Calu3 (cell line): ENCODE measurements at regions not wholly inside any gene's neighbourhood (a gene's known extent, or its start where the extent isn't known, plus 50 kb on each side); places are given as distances from the start of the nearest gene placed in this dataset.
"Not testable (repeated sequence)": the region's sequence is repeated elsewhere in the genome, so short reads cannot be mapped to it uniquely, and the experiment has no call there.

Source experiments
- BruUV-seq: library from RNA; stranded (reverse); fragments of 400-500 nt; replicated peaks from 2 replicates; lab custom pipeline; 2021; lab: Mats Ljungman, UMichigan
- CTCF ChIA-PET: fragments of 300-600 bp; sonication (Branson Sonifier 250); formaldehyde crosslinking; loops from one replicate; lab custom pipeline; 2022; ENCODE audit warnings: antibody characterized with exemption; lab: Charles Lee
- DNase-seq: peaks from one replicate; pipeline ENCODE4 v3.0.0; 2022
- H3K27ac Mint-ChIP-seq: one replicate; pipeline ENCODE4 v1.8.0; 2022; ENCODE audit warnings: mixed read lengths; ENCODE audit not compliant: unreplicated experiment
- H3K27me3 Mint-ChIP-seq: one replicate; pipeline ENCODE4 v1.8.0; 2022; ENCODE audit warnings: mixed read lengths; ENCODE audit not compliant: unreplicated experiment
- H3K36me3 Mint-ChIP-seq: one replicate; pipeline ENCODE4 v1.8.0; 2022; ENCODE audit warnings: mild to moderate bottlenecking, moderate library complexity, mixed read lengths; ENCODE audit not compliant: insufficient read depth, unreplicated experiment
- H3K4me1 Mint-ChIP-seq: one replicate; pipeline ENCODE4 v1.8.0; 2022; ENCODE audit warnings: mild to moderate bottlenecking, low read depth, mixed read lengths; ENCODE audit not compliant: unreplicated experiment
- H3K4me3 Mint-ChIP-seq: one replicate; pipeline ENCODE4 v1.8.0; 2022; ENCODE audit warnings: mild to moderate bottlenecking, low read depth, moderate library complexity, mixed read lengths; ENCODE audit not compliant: unreplicated experiment
- H3K9me3 Mint-ChIP-seq: one replicate; pipeline ENCODE4 v1.8.0; 2022; ENCODE audit warnings: low read depth, mixed read lengths; ENCODE audit not compliant: unreplicated experiment
- intact Hi-C: fragments of 100-400 bp; cut with micrococcal nuclease; formaldehyde crosslinking; loops from one replicate; pipeline ENCODE4 v1.10.0; 2022; ENCODE audit not compliant: unreplicated experiment
- TF ChIP-seq, protein P1 (sequence below): fragments of 200-600 bp; IDR thresholded peaks from one replicate; pipeline ENCODE4 v1.8.0; 2022; ENCODE audit warnings: antibody characterized with exemption; ENCODE audit not compliant: unreplicated experiment

- intact Hi-C loops: no loop called here
- no peak overlapping the region for H3K4me3 Mint-ChIP-seq
- H3K27me3 Mint-ChIP-seq: no peaks in the 10 kb centered on the region
- TF ChIP-seq, protein P1, sequence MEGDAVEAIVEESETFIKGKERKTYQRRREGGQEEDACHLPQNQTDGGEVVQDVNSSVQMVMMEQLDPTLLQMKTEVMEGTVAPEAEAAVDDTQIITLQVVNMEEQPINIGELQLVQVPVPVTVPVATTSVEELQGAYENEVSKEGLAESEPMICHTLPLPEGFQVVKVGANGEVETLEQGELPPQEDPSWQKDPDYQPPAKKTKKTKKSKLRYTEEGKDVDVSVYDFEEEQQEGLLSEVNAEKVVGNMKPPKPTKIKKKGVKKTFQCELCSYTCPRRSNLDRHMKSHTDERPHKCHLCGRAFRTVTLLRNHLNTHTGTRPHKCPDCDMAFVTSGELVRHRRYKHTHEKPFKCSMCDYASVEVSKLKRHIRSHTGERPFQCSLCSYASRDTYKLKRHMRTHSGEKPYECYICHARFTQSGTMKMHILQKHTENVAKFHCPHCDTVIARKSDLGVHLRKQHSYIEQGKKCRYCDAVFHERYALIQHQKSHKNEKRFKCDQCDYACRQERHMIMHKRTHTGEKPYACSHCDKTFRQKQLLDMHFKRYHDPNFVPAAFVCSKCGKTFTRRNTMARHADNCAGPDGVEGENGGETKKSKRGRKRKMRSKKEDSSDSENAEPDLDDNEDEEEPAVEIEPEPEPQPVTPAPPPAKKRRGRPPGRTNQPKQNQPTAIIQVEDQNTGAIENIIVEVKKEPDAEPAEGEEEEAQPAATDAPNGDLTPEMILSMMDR: no peak
- H3K9me3 Mint-ChIP-seq: peaks cover 5% of the 10 kb centered on the region
- CTCF ChIA-PET: interaction anchor here (0.6 to 0.7 kb wide), 3 partner anchors 457 to 1246 kb away, joined by 3 to 4 read pairs (median 3); no protein-coding TSS in a partner anchor
- H3K27ac Mint-ChIP-seq: no peak overlapping the region
- DNase-seq: no peak
- no peaks in the 10 kb centered on the region for H3K36me3 Mint-ChIP-seq
- H3K4me1 Mint-ChIP-seq: no peaks in the 10 kb centered on the region
- no TSS peak for BruUV-seq
Observed at GRCh38 chr11:15675683-15676082, 561.0 kb downstream of the INSC start.

- no peaks in the 10 kb centered on the region for H3K27me3 Mint-ChIP-seq
- CTCF ChIA-PET: no interaction called here
- no peak overlapping the region for H3K4me3 Mint-ChIP-seq
- H3K27ac Mint-ChIP-seq: no peak overlapping the region
- BruUV-seq: no TSS peak
- H3K36me3 Mint-ChIP-seq: no peaks in the 10 kb centered on the region
- no peaks in the 10 kb centered on the region for H3K4me1 Mint-ChIP-seq
- intact Hi-C loops: no loop called here
- no peak for DNase-seq
- H3K9me3 Mint-ChIP-seq: peaks cover 5% of the 10 kb centered on the region
- TF ChIP-seq, protein P1: no peak
Observed at GRCh38 chr11:15677181-15677580, 562.5 kb downstream of the INSC start.

DNA sequence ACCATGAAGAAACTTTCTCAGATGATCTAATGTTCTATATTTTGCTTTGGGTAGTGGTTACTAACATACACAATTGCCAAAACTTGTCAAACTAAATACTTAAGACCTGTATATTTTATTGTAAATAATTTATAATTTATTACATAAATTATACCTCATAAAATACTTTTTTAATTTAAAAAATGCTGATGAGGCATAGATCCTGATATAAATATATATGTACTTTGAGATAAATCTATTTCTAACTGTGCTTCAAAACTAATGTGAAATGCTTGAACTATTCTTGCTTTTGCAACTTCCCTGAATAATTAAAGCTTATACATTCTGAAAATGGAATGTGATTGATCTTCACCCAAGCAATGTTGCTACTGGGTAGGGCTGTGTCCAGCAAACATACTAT lies 568.8 kb downstream of the INSC start:
- Mint-ChIP-seq H3K27ac (no peak overlapping the region), H3K4me1 (peaks cover 16% of the 10 kb centered on the region), H3K9me3 (peaks cover 9% of the 10 kb centered on the region), H3K4me3 (no peak overlapping the region), H3K36me3 (no peaks in the 10 kb centered on the region), H3K27me3 (no peaks in the 10 kb centered on the region)
- CTCF ChIA-PET: no interaction called here
- intact Hi-C loops: loop anchor here (10.0 kb wide), 1 partner anchor 131 kb away; no protein-coding TSS in a partner anchor
- TF ChIP-seq, protein P1: no peak
- BruUV-seq: no TSS peak
- no peak for DNase-seq

DNA sequence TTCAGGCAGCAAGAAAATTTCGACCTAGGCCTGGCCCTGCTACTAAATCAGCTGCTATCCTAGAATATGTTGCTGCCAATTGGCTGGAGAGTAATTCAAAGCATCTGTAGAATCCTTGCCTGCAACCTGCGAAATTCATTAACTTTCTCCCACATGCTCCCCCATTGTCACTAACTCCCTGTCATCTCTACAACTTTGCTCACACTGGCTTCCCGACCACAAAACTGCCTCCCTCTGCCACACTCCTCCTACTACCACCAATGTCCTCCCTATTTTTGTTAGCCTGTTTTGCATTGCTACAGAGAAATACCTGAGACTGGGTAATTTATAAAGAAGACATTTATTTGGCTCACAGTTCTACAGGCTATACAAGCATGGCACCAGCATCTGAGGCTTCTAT lies 570.6 kb downstream of the INSC start:
- intact Hi-C loops: loop anchor here (10.0 kb wide), 1 partner anchor 129 kb away; no protein-coding TSS in a partner anchor
- Mint-ChIP-seq H3K4me3 (no peak overlapping the region), H3K9me3 (peaks cover 9% of the 10 kb centered on the region), H3K36me3 (no peaks in the 10 kb centered on the region), H3K4me1 (peaks cover 23% of the 10 kb centered on the region), H3K27ac (no peak overlapping the region), H3K27me3 (no peaks in the 10 kb centered on the region)
- TF ChIP-seq, protein P1: no peak
- no TSS peak for BruUV-seq
- DNase-seq: no peak
- CTCF ChIA-PET: no interaction called here

- CTCF ChIA-PET, H3K36me3 Mint-ChIP-seq, H3K27ac Mint-ChIP-seq, DNase-seq, H3K4me3 Mint-ChIP-seq, H3K27me3 Mint-ChIP-seq, H3K9me3 Mint-ChIP-seq, BruUV-seq: not testable (repeated sequence)
- H3K4me1 Mint-ChIP-seq: peaks cover 23% of the 10 kb centered on the region
- intact Hi-C loops: loop anchor here (10.0 kb wide), 1 partner anchor 129 kb away; no protein-coding TSS in a partner anchor
Observed at GRCh38 chr11:15686259-15686658, 571.5 kb downstream of the INSC start.
